ENCODE measurements at regions not wholly inside any gene's neighbourhood (a gene's known extent, or its start where the extent isn't known, plus 50 kb on each side); places are given as distances from the start of the nearest gene placed in this dataset.

- TF ChIP-seq POLR2A (IDR thresholded peaks at IDR 0.05), result no peak
- TF ChIP-seq CTCF (IDR thresholded peaks at IDR 0.05), result no peak
These were observed 69.3 kb downstream of the MAT2B start for GRCh38 chr5:163574472-163575440.

All from thyroid gland (tissue), 4 donors.